Astrocyte of the cerebellum (primary cell): ENCODE measurements at regions not wholly inside any gene's neighbourhood (a gene's known extent, or its start where the extent isn't known, plus 50 kb on each side); places are given as distances from the start of the nearest gene placed in this dataset.

Source experiments
- DNase-seq: peaks from one replicate; pipeline ENCODE4 v3.0.0-alpha.2; 2011; ENCODE audit warnings: low read depth
- H3K4me3 ChIP-seq: 2 replicates; pipeline ENCODE4 v1.5.1; 2011; ENCODE audit warnings: mild to moderate bottlenecking, low read depth, low read length, moderate library complexity
- in situ Hi-C: cut with HindIII; loops from 2 replicates; pipeline ENCODE4 v1.10.0; 2017; ENCODE audit warnings: low sequenced_read_pairs
- TF ChIP-seq, protein P1 (sequence below): IDR thresholded peaks from 2 replicates; pipeline ENCODE4 v1.5.1; 2012; ENCODE audit warnings: low read length, low read depth, moderate library complexity, mild to moderate bottlenecking; ENCODE audit errors: missing control alignments

- H3K4me3 ChIP-seq = no peak overlapping the region
- TF ChIP-seq, protein P1, sequence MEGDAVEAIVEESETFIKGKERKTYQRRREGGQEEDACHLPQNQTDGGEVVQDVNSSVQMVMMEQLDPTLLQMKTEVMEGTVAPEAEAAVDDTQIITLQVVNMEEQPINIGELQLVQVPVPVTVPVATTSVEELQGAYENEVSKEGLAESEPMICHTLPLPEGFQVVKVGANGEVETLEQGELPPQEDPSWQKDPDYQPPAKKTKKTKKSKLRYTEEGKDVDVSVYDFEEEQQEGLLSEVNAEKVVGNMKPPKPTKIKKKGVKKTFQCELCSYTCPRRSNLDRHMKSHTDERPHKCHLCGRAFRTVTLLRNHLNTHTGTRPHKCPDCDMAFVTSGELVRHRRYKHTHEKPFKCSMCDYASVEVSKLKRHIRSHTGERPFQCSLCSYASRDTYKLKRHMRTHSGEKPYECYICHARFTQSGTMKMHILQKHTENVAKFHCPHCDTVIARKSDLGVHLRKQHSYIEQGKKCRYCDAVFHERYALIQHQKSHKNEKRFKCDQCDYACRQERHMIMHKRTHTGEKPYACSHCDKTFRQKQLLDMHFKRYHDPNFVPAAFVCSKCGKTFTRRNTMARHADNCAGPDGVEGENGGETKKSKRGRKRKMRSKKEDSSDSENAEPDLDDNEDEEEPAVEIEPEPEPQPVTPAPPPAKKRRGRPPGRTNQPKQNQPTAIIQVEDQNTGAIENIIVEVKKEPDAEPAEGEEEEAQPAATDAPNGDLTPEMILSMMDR = no peak
- in situ Hi-C loops = no loop called here
- no peak for DNase-seq
Observed at GRCh38 chr7:106606120-106606519, 54.8 kb downstream of the CCDC71L start.

- TF ChIP-seq, protein P1 = no peak
- no peak for DNase-seq
- in situ Hi-C loops = no loop called here
- no peak overlapping the region for H3K4me3 ChIP-seq
Observed at GRCh38 chr7:106604971-106605370, 56.0 kb downstream of the CCDC71L start.

- TF ChIP-seq, protein P1 = no peak
- no peak overlapping the region for H3K4me3 ChIP-seq
- in situ Hi-C loops = no loop called here
- DNase-seq = no peak
Observed at GRCh38 chr7:106604303-106604924, 56.5 kb downstream of the CCDC71L start.

DNA sequence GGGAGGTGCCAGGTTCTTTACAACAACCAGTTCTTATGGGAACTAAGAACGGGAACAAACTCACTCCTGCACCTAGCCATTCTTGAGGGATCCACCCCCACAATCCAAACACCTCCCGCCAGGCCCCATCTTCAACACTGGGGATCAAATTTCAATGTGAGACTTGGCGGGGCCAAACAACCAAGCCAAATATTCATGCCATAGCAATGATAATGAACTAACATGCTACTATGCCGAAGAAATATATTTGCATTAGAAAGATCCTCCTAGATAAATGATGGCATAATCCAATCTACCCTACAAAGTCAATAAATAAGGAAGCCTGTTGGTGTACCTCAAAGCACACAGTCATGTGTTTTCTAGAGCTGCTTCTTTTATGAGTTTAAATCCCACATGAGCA is 57.6 kb downstream of the CCDC71L start:
- TF ChIP-seq, protein P1 = no peak
- H3K4me3 ChIP-seq = no peak overlapping the region
- in situ Hi-C loops = no loop called here
- DNase-seq = no peak

DNA sequence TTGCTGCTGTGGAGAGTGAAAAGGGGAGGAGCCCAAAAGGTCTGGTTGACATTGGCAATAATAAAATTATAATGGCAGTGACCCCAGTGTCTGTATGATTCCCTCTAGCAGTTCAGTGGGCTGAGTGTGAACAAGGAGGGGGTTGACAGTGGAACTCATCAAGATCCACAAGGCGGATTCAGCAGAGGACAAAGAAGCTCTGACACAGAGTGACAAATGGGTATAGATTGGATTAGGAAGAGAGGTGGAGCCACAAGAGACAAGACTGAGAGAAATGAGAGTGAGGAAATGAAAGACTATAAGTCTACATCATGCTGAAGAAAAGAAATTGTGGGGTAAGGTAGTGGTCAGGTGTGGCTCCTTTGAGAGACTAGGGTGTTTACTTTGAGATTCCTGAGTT is 58.9 kb downstream of the CCDC71L start:
- in situ Hi-C loops = no loop called here
- TF ChIP-seq, protein P1 = no peak
- H3K4me3 ChIP-seq = no peak overlapping the region
- DNase-seq = no peak

GRCh38 chr7:106600569-106601373 is 60.2 kb downstream of the CCDC71L start:
- no peak for DNase-seq
- in situ Hi-C loops = no loop called here
- H3K4me3 ChIP-seq = no peak overlapping the region
- TF ChIP-seq, protein P1 = no peak
